OCI-LY7 (cell line): ENCODE measurements at regions not wholly inside any gene's neighbourhood (a gene's known extent, or its start where the extent isn't known, plus 50 kb on each side); places are given as distances from the start of the nearest gene placed in this dataset.

Source experiments
- BruUV-seq: library from RNA; stranded (reverse); fragments of 400-500 nt; replicated peaks from 2 replicates; lab custom pipeline; 2021; lab: Mats Ljungman, UMichigan
- CTCF ChIA-PET: fragments of 300-600 bp; sonication (Branson Sonifier 250); formaldehyde crosslinking; loops from one replicate; lab custom pipeline; 2022; ENCODE audit warnings: antibody characterized with exemption; ENCODE audit not compliant: unreplicated experiment; lab: Charles Lee
- POLR2A ChIA-PET: fragments of 300-600 bp; sonication (Branson Sonifier 250); formaldehyde crosslinking; loops from one replicate; lab custom pipeline; 2022; ENCODE audit warnings: antibody characterized with exemption; lab: Charles Lee
- DNase-seq: peaks from one replicate; pipeline ENCODE4 v3.0.0-alpha.2; 2015; ENCODE audit warnings: low spot score
- H2AFZ ChIP-seq: fragments of 200-600 bp; sonication (generic), shearing (Covaris generic); 2 replicates; pipeline ENCODE4 v1.6.1; 2014; ENCODE audit warnings: mild to moderate bottlenecking, antibody characterized with exemption, low read length, moderate library complexity
- H3K27ac ChIP-seq: fragments of 200-600 bp; sonication (generic); 2 replicates; pipeline ENCODE4 v1.5.1; 2014; ENCODE audit warnings: mixed run types, low read depth, mild to moderate bottlenecking, moderate library complexity, low read length, inconsistent platforms; ENCODE audit not compliant: poor library complexity, severe bottlenecking
- H3K36me3 ChIP-seq: fragments of 200-600 bp; sonication (generic); 2 replicates; pipeline ENCODE4 v1.6.1; 2014; ENCODE audit warnings: mild to moderate bottlenecking, antibody characterized with exemption, low read length, moderate library complexity, mixed read lengths; ENCODE audit not compliant: insufficient read depth
- H3K4me1 ChIP-seq: fragments of 200-600 bp; sonication (generic); 2 replicates; pipeline ENCODE4 v1.5.1; 2014; ENCODE audit warnings: mild to moderate bottlenecking, low read length; ENCODE audit not compliant: insufficient read depth, poor library complexity, severe bottlenecking
- H3K4me2 ChIP-seq: fragments of 200-600 bp; sonication (generic); 2 replicates; pipeline ENCODE4 v1.6.1; 2014; ENCODE audit warnings: mild to moderate bottlenecking, low read length
- H3K4me3 ChIP-seq: fragments of 200-600 bp; sonication (generic); 2 replicates; pipeline ENCODE4 v1.5.1; 2014; ENCODE audit warnings: mild to moderate bottlenecking, low read depth, low read length; ENCODE audit not compliant: poor library complexity, severe bottlenecking
- H3K79me2 ChIP-seq: fragments of 200-600 bp; sonication (generic); 2 replicates; pipeline ENCODE4 v1.6.1; 2016; ENCODE audit warnings: low read depth, mild to moderate bottlenecking, low read length, moderate library complexity, mixed read lengths; ENCODE audit not compliant: insufficient read depth
- H3K9me2 ChIP-seq: fragments of 200-600 bp; sonication (generic); 2 replicates; pipeline ENCODE4 v1.6.1; 2016; ENCODE audit warnings: mild to moderate bottlenecking, low read length, mixed read lengths; ENCODE audit not compliant: insufficient read depth
- H3K9me3 ChIP-seq: fragments of 200-600 bp; sonication (generic); 2 replicates; pipeline ENCODE4 v1.6.1; 2014; ENCODE audit warnings: mild to moderate bottlenecking, mixed run types, low read length, mixed read lengths
- H4K20me1 ChIP-seq: fragments of 200-600 bp; sonication (generic); 2 replicates; pipeline ENCODE4 v1.6.1; 2014; ENCODE audit warnings: mild to moderate bottlenecking, antibody characterized with exemption, low read length, moderate library complexity, mixed read lengths; ENCODE audit not compliant: insufficient read depth
- EZH2phosphoT487 ChIP-seq: fragments of 200-600 bp; sonication (generic); IDR thresholded peaks from 2 replicates; pipeline ENCODE4 v1.6.1; 2018; ENCODE audit warnings: low read depth, borderline replicate concordance, mild to moderate bottlenecking, mixed run types, antibody characterized with exemption, low read length, moderate library complexity, mixed read lengths
- intact Hi-C: fragments of 100-400 bp; cut with micrococcal nuclease; formaldehyde crosslinking; loops from one replicate; pipeline ENCODE4 v1.10.0; 2022; ENCODE audit not compliant: unreplicated experiment
- TF ChIP-seq, protein P1 (sequence below): fragments of 200-600 bp; sonication (generic); conservative IDR thresholded peaks from 2 replicates; pipeline ENCODE4 v1.5.1; 2014; ENCODE audit warnings: mild to moderate bottlenecking, antibody characterized with exemption, low read length, moderate library complexity, mixed read lengths

- no peak overlapping the region for H3K27ac ChIP-seq
- H3K4me2 ChIP-seq: no peak overlapping the region
- TF ChIP-seq, protein P1, sequence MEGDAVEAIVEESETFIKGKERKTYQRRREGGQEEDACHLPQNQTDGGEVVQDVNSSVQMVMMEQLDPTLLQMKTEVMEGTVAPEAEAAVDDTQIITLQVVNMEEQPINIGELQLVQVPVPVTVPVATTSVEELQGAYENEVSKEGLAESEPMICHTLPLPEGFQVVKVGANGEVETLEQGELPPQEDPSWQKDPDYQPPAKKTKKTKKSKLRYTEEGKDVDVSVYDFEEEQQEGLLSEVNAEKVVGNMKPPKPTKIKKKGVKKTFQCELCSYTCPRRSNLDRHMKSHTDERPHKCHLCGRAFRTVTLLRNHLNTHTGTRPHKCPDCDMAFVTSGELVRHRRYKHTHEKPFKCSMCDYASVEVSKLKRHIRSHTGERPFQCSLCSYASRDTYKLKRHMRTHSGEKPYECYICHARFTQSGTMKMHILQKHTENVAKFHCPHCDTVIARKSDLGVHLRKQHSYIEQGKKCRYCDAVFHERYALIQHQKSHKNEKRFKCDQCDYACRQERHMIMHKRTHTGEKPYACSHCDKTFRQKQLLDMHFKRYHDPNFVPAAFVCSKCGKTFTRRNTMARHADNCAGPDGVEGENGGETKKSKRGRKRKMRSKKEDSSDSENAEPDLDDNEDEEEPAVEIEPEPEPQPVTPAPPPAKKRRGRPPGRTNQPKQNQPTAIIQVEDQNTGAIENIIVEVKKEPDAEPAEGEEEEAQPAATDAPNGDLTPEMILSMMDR: no peak
- no peak for TF ChIP-seq EZH2phosphoT487
- H3K4me1 ChIP-seq: no peaks in the 10 kb centered on the region
- no peak for DNase-seq
- H2AFZ ChIP-seq: no peak overlapping the region
- ChIA-PET CTCF (no interaction called here), POLR2A (interaction anchor here (0.7 kb wide), 3 partner anchors 12 to 719 kb away, joined by 3 to 6 read pairs (median 6); no protein-coding TSS in a partner anchor)
- intact Hi-C loops: no loop called here
- BruUV-seq: no TSS peak
- no peak overlapping the region for H3K4me3 ChIP-seq
- H4K20me1 ChIP-seq: no peaks in the 10 kb centered on the region
- H3K36me3 ChIP-seq: no peaks in the 10 kb centered on the region
- H3K9me2 ChIP-seq: no peaks in the 10 kb centered on the region
- no peaks in the 10 kb centered on the region for H3K79me2 ChIP-seq
- H3K9me3 ChIP-seq: no peaks in the 10 kb centered on the region
Measured at GRCh38 chr12:24049728-24050127, 100.3 kb upstream of the SOX5 start.

DNA sequence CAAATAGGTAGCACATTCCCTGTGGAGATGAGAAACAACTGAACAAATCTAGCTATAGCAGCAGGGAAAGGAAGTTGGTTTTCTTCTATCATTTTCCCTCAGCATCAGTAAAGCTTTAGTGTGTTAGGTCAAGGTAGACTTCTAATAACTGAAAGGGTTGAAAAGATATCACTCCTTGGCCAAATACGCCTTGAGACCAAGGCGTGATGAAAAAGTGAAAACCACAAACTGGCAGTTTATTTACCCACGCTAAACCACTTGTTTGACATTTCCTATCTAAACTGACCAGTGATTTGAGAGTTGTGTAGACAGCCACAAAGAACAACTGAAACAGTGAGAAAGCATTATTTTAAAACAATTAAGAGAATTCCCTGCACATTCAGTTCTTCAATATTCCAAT lies 99.6 kb upstream of the SOX5 start:
- ChIA-PET POLR2A (interaction anchor here (0.7 to 1.3 kb wide), 3 partner anchors 12 to 719 kb away, joined by 3 to 6 read pairs (median 3); no protein-coding TSS in a partner anchor), CTCF (no interaction called here)
- Histone ChIP-seq H3K27ac (no peak overlapping the region), H2AFZ (no peak overlapping the region), H3K4me2 (no peak overlapping the region), H3K4me3 (no peak overlapping the region), H4K20me1 (no peaks in the 10 kb centered on the region), H3K9me2 (no peaks in the 10 kb centered on the region), H3K79me2 (no peaks in the 10 kb centered on the region), H3K36me3 (no peaks in the 10 kb centered on the region), H3K9me3 (no peaks in the 10 kb centered on the region), H3K4me1 (no peaks in the 10 kb centered on the region)
- TF ChIP-seq, protein P1: no peak
- no peak for TF ChIP-seq EZH2phosphoT487
- no peak for DNase-seq
- no TSS peak for BruUV-seq
- intact Hi-C loops: no loop called here

DNA sequence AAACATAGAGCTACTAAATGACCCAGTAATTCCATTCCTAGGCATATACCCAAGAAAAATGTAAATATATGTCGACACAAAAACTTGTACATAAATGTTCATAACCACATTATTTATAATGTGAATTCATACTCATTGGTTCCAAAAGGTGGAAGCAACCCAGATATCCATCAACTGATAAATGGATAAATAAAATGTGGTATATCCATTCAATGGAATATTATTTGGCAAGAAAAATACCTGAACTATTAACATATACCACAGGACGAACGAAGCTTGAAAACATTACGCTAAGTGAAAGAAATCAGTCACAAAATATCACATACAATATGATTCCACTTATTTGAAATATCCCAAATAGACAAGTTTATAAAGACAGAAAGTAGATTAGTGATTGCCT lies 99.0 kb upstream of the SOX5 start:
- Histone ChIP-seq H3K4me3 (no peak overlapping the region), H3K36me3 (no peaks in the 10 kb centered on the region), H3K27ac (no peak overlapping the region), H3K79me2 (no peaks in the 10 kb centered on the region), H3K4me2 (no peak overlapping the region), H4K20me1 (no peaks in the 10 kb centered on the region), H3K4me1 (no peaks in the 10 kb centered on the region), H2AFZ (no peak overlapping the region), H3K9me2 (no peaks in the 10 kb centered on the region), H3K9me3 (no peaks in the 10 kb centered on the region)
- intact Hi-C loops: no loop called here
- no TSS peak for BruUV-seq
- TF ChIP-seq EZH2phosphoT487: no peak
- TF ChIP-seq, protein P1: no peak
- ChIA-PET POLR2A (interaction anchor here (1.3 kb wide), 1 partner anchor 12 kb away, joined by 3 read pairs; no protein-coding TSS in a partner anchor), CTCF (no interaction called here)
- no peak for DNase-seq
